NCI-H2029 treated with DMSO at 0.1 percent for 48 hours (cell line): ENCODE measurements at regions not wholly inside any gene's neighbourhood (a gene's known extent, or its start where the extent isn't known, plus 50 kb on each side); places are given as distances from the start of the nearest gene placed in this dataset.

Experiments
- DNase-seq: peaks from one replicate; lab custom pipeline; 2025; lab: John Stamatoyannopoulos, UW

GRCh38 chr6:45791211-45792168, 224.2 kb downstream of the CLIC5 start:
- no peak for DNase-seq

GRCh38 chr6:45789238-45789637, 226.4 kb downstream of the CLIC5 start:
- no peak for DNase-seq

GRCh38 chr6:45787384-45787783, 228.3 kb downstream of the CLIC5 start:
- DNase-seq: no peak

- DNase-seq: no peak
Observed at GRCh38 chr6:45786355-45786781, 229.3 kb downstream of the CLIC5 start.

- DNase-seq: no peak
Observed at GRCh38 chr6:45784250-45784649, 231.4 kb downstream of the CLIC5 start.

- no peak for DNase-seq
Observed at GRCh38 chr6:45783716-45784115, 231.9 kb downstream of the CLIC5 start.

GRCh38 chr6:45781890-45782289, 233.8 kb downstream of the CLIC5 start:
- no peak for DNase-seq

GRCh38 chr6:45780523-45780922, 235.1 kb downstream of the CLIC5 start:
- DNase-seq: no peak

GRCh38 chr6:45775026-45775697, 240.5 kb downstream of the CLIC5 start:
- DNase-seq: no peak

- DNase-seq: no peak
Observed at GRCh38 chr6:45773906-45774305, 241.8 kb downstream of the CLIC5 start.

GRCh38 chr6:45772886-45773495, 242.7 kb downstream of the CLIC5 start:
- no peak for DNase-seq

GRCh38 chr6:45772051-45772450, 243.6 kb downstream of the CLIC5 start:
- DNase-seq: no peak

- no peak for DNase-seq
Observed at GRCh38 chr6:45763281-45763680, 252.4 kb downstream of the CLIC5 start.

GRCh38 chr6:45759472-45759810, 256.2 kb downstream of the CLIC5 start:
- DNase-seq: no peak

GRCh38 chr6:45758787-45759471, 256.7 kb downstream of the CLIC5 start:
- DNase-seq: no peak

GRCh38 chr6:45757443-45758130, 258.1 kb downstream of the CLIC5 start:
- DNase-seq: no peak

- DNase-seq: no peak
Observed at GRCh38 chr6:45756606-45757005, 259.1 kb downstream of the CLIC5 start.

GRCh38 chr6:45754432-45754831, 261.2 kb downstream of the CLIC5 start:
- DNase-seq: no peak

- peak; percentile 90 for DNase-seq
Observed at GRCh38 chr6:45746046-45746445, 269.6 kb downstream of the CLIC5 start.

GRCh38 chr6:45743028-45743615, 272.5 kb downstream of the CLIC5 start:
- DNase-seq: no peak

GRCh38 chr6:45742591-45742990, 273.1 kb downstream of the CLIC5 start:
- no peak for DNase-seq
